GM21515 (cell line): ENCODE measurements at regions not wholly inside any gene's neighbourhood (a gene's known extent, or its start where the extent isn't known, plus 50 kb on each side); places are given as distances from the start of the nearest gene placed in this dataset.

Experiments used
- ATAC-seq: cut with Tn5 transposase; IDR thresholded peaks from one replicate; pipeline ENCODE4 v1.9.1; 2021; ENCODE audit not compliant: unreplicated experiment

DNA sequence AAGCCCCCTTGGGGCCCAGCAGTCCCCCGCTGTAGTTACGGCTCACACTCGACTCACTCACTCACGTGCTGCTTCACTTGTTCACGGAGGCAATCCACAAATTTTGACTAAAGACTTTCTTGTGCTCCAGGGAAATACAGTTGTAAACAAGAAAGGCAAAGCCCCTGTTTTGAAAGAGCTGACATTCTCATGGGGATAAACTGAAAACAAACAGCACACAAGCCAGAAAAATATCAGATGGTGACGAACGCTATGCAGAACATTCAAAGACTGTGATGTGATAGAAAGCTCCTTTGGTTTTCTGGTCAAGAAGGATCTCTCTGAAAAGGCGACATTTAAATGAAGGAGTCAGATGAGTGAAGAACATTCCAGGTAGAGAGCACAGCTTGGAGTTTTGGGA lies 385.3 kb upstream of the SMIM21 start:
- ATAC-seq: no peak

GRCh38 chr18:75810961-75811551 lies 383.6 kb upstream of the SMIM21 start:
- no peak for ATAC-seq

GRCh38 chr18:75810516-75810915 lies 383.0 kb upstream of the SMIM21 start:
- ATAC-seq: no peak

DNA sequence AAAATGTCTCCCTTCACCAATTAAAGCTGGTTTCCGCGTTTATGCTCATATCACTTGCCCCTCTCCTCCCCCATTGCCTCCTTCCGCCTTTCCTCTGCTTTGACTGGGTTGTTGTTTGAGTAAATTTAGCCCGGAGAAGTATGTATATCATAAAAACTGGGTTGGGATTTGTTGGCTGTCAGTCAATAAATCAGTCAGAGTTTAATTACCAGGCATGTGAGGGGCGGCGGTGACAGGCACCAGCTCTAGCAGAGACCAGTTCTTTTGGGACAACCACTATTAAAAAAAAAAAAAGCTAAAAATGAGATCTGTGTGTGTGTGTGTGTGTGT lies 382.4 kb upstream of the SMIM21 start:
- no peak for ATAC-seq

DNA sequence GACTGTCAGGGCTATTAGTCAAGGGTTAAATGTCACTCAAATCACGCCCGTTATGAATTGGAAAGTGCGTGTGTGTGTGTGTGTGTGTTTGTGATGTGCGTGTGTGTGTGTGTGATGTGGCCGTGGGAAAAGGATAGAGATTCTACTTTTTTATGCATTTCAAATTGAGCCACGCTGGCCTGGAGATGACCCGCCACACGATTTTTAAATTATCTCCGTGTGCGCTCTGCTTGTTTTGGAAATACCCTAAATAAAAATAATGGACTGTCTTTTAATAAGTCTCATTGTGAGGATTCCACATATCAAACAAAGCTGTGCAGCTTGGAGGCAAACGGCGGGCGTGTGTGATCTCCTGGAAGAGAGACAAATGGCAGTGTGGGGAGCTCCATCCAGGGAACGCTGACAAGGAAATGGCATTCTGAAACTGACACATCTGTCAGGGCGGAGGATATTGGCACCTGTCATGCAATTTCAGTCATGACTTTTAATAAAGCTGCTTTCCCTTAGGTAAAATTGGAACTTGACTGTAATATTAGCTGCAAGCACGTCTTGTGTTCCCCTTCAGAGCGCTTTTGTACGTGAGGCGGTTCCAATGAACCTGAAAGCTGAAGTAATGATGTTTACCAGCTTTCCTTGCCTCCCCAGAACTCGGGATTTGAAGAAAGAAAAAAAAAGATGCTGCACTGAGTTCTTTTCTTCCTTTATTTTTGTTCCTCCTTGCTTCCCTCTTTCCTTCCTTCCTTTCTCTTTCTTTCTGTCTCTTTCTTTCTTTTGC lies 381.8 kb upstream of the SMIM21 start:
- no peak for ATAC-seq

DNA sequence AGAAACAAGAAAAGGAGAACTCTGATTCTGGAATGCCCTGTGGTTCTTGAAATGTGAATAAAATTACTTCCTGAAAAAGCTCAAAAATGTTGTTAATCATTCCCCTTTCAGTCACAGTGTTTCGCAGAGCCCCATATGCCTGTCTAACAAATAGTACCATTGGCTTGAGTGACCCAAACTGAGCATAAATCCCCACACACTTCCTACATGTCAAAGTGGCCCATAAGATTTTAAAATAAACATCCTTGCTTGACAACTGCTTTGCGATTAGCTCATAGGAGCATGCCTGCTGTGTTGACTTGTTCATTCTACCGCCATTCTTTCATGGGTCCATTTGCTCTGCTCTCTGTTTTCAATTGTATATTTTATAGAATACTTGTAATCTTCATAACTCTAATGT lies 377.8 kb upstream of the SMIM21 start:
- ATAC-seq: no peak

- no peak for ATAC-seq
Observed at GRCh38 chr18:75802681-75803080, 375.2 kb upstream of the SMIM21 start.

DNA sequence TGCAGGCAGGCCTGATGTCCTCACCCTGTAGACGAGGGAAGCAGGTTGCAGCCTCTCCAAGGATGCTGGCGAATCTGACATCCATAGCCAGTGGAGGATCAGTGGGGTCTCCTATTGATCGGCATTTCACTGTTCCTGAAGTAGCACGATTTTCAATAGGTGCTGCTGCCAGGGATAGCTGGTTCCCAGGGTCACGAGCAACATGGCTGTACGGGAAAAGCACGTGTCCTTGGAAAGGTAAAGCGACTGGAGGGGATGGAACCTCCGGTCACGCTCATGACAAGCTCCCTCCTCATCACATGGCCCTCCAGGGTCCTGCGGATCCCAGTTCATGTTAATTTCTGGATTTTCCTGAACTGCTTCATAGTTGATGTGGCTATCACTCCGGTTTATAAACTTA lies 373.7 kb upstream of the SMIM21 start:
- ATAC-seq: no peak

DNA sequence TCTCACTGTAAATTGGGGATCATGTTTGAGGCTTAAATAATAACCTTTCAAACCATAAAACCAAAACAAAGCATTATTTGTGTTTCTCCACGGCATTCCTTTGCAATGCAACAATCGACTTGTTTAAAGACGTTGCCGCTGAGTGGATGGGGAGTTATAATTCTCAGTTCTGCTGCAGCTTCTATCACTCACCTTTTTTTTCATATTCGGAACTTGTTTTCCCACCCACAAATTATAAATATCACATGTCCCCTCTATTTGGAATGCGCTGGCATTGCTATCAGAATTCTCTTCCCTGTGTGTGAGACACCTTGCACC lies 372.8 kb upstream of the SMIM21 start:
- no peak for ATAC-seq

GRCh38 chr18:75799449-75800330 lies 372.2 kb upstream of the SMIM21 start:
- no peak for ATAC-seq

DNA sequence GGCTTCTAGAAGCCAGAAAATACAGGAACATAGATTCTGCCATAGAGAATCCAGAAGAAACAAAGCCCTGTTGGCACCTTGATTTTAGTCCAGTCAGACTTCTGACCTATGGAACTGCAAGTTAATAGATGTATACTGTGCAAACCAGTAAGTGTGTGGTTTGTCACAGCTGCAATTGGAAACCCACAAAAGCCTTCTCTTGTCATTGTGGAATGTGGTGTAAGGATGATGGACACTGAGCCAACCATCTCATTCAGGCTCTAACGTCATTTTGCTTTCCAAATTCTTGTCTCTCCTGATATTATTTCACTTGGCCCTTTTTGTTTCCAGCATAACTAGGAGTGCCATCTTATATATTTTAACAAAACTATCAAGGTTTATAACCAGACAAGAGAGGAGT lies 369.5 kb upstream of the SMIM21 start:
- no peak for ATAC-seq

DNA sequence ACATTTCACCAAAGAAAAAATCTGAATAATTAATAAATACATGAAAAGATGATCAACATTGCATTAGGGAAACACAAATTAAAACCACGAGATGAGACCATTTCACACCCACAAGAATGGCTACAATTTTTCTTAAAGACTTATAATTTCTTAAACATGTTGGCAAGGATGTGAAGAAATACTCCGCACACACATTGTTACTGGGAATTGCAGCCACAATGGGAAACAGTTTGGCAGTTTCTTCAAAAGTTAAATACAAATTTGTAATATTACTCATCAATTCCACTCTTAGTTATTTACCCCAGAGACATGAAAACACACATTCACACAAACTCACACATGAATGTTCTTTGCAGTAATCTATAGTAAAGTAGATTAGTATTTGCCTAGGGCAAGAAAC lies 363.3 kb upstream of the SMIM21 start:
- ATAC-seq: no peak

DNA sequence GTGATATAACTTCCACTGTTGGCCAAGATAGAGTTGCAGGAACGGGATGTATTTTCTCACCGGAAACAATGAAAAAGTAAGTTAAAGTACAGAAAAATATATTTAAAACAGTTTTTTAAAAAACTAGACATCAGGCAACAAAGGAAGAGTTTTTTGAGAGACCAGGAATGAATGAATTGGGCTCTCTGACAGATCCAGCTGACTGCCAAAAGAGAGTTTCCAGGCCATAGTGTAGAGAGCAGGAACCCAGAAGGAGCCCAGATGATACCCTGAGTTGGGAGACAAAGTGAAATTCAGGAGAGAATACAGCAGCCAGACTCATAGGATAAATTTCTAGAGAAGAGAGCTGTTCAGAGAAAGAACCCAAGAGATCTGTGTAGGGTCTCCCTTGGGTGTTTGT lies 362.6 kb upstream of the SMIM21 start:
- ATAC-seq: no peak

- ATAC-seq: no peak
Observed at GRCh38 chr18:75785834-75786233, 358.3 kb upstream of the SMIM21 start.

GRCh38 chr18:75785206-75785605 lies 357.7 kb upstream of the SMIM21 start:
- no peak for ATAC-seq

- ATAC-seq: no peak
Observed at GRCh38 chr18:75784390-75784789, 356.9 kb upstream of the SMIM21 start.

DNA sequence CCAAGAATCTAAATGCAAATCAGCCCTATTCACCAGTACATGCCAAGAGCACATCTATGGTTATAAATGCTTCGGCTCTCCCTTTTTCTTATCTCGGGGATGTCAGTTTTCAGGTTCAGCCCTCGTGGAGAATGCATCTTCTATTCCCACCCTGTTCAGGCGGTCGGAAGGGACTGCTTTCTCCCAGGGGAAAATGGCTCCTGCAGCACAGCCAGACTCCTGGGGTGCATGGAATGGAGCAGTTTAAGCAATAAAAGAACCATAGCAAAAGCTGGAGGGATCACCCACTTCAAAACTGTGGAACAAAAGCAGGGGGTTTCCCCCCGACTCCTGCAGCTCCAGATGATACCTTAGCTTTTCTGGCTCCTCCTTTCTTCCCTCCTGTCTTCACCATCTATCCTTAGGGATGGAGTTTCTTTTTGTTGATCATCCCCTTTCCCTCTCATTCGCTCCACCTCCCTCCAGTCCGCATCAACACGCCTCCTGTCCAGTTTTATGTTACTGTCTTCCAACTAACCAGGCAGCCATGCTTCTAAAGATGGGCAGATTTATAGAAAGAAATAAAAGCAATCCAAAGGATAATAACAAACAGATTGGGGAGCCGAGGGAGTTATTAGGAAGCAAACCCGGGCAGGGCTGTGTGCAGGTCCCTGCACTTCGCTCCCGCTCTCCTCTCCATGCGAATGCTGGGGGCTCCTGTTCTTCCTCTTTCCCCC lies 356.2 kb upstream of the SMIM21 start:
- ATAC-seq: no peak

- no peak for ATAC-seq
Observed at GRCh38 chr18:75782826-75783225, 355.3 kb upstream of the SMIM21 start.

GRCh38 chr18:75782204-75782603 lies 354.7 kb upstream of the SMIM21 start:
- no peak for ATAC-seq

DNA sequence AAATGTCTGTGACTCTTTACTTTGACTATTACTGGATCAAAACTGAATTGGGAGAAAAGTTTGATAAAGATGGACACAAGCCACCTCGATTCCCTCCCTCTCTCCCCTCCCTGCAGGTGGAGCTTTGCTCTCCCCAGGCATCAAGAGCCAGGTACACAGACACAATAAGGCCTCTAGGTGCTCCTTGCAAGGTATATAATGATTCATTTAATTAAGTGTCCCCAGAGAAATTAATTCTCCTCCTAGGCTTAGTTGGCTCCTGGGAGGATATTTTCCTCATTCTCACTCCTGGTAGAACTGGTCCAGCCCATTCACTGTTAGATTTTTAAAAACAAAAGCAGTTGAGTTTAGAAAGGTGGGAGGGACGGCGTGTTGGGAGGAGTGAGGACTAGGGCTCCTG lies 352.4 kb upstream of the SMIM21 start:
- no peak for ATAC-seq

- ATAC-seq: no peak
Observed at GRCh38 chr18:75779450-75779849, 351.9 kb upstream of the SMIM21 start.

DNA sequence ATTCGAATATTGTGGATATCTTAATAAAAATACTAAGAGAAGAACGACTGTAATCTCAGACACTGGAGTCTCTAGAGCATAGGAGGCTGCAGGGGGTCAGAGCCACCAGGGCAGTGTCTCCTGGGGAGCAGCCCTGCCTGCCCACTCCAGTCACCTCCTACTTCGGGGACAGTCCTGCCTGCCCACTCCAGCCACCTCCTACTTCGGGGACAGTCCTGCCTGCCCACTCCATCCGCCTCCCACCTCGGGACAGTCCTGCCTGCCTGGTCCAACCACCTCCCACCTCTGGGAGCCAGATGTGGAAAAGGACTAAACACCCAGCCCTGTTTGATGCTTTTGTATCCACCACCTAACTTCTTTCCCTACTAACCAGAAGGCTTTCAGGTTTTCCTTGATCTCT lies 350.1 kb upstream of the SMIM21 start:
- ATAC-seq: no peak
